HS-5 (cell line): ENCODE measurements at regions not wholly inside any gene's neighbourhood (a gene's known extent, or its start where the extent isn't known, plus 50 kb on each side); places are given as distances from the start of the nearest gene placed in this dataset.

ENCODE experiments used
- DNase-seq: peaks from one replicate; pipeline ENCODE4 v3.0.0-alpha.2; 2012; ENCODE audit warnings: low read depth

- DNase-seq = no peak
These were observed 61.7 kb upstream of the PPP2R2B start for GRCh38 chr5:146940295-146940694.

GRCh38 chr5:146944019-146944418, 65.5 kb upstream of the PPP2R2B start:
- DNase-seq = no peak

GRCh38 chr5:146944764-146945616, 66.4 kb upstream of the PPP2R2B start:
- DNase-seq = no peak

- no peak for DNase-seq
These were observed 67.1 kb upstream of the PPP2R2B start for GRCh38 chr5:146945617-146946084.

- peak; percentile 14 for DNase-seq
These were observed 68.8 kb upstream of the PPP2R2B start for GRCh38 chr5:146947181-146947941.

GRCh38 chr5:146948666-146949065, 70.1 kb upstream of the PPP2R2B start:
- DNase-seq = no peak

GRCh38 chr5:146952168-146952567, 73.6 kb upstream of the PPP2R2B start:
- no peak for DNase-seq

- DNase-seq = no peak
These were observed 77.7 kb upstream of the PPP2R2B start for GRCh38 chr5:146956217-146956616.

GRCh38 chr5:146959360-146959759, 80.8 kb upstream of the PPP2R2B start:
- DNase-seq = no peak

- DNase-seq = peak; percentile 15
These were observed 84.3 kb upstream of the PPP2R2B start for GRCh38 chr5:146962801-146963355.

- DNase-seq = peak; percentile 52
These were observed 87.5 kb upstream of the PPP2R2B start for GRCh38 chr5:146965761-146966659.

- no peak for DNase-seq
These were observed 89.1 kb upstream of the PPP2R2B start for GRCh38 chr5:146967646-146968045.

GRCh38 chr5:146971401-146971800, 92.8 kb upstream of the PPP2R2B start:
- DNase-seq = no peak

- DNase-seq = no peak
These were observed 107.9 kb upstream of the PPP2R2B start for GRCh38 chr5:146986469-146986868.

- no peak for DNase-seq
These were observed 115.4 kb upstream of the PPP2R2B start for GRCh38 chr5:146993876-146994530.

GRCh38 chr5:146995878-146996277, 117.3 kb upstream of the PPP2R2B start:
- DNase-seq = no peak

GRCh38 chr5:147015405-147015804, 136.8 kb upstream of the PPP2R2B start:
- DNase-seq = no peak

GRCh38 chr5:147017191-147017590, 138.6 kb upstream of the PPP2R2B start:
- no peak for DNase-seq

- DNase-seq = no peak
These were observed 139.1 kb upstream of the PPP2R2B start for GRCh38 chr5:147017621-147018020.

GRCh38 chr5:147018812-147019211, 140.3 kb upstream of the PPP2R2B start:
- DNase-seq = no peak

- DNase-seq = no peak
These were observed 158.2 kb upstream of the PPP2R2B start for GRCh38 chr5:147036691-147037245.
